WI38 (cell line): ENCODE measurements at regions not wholly inside any gene's neighbourhood (a gene's known extent, or its start where the extent isn't known, plus 50 kb on each side); places are given as distances from the start of the nearest gene placed in this dataset.

Source experiments
- H3K4me3 ChIP-seq: 2 replicates; pipeline ENCODE4 v1.5.1; 2011; ENCODE audit warnings: low read depth, mild to moderate bottlenecking, control low read depth, low read length
- CTCF ChIP-seq: IDR thresholded peaks from 2 replicates; pipeline ENCODE4 v1.5.1; 2012; ENCODE audit warnings: low read depth, mild to moderate bottlenecking, control low read depth, low read length

GRCh38 chr2:220980966-220981675 lies 591.0 kb downstream of the EPHA4 start:
- TF ChIP-seq CTCF = no peak
- no peak overlapping the region for H3K4me3 ChIP-seq

DNA sequence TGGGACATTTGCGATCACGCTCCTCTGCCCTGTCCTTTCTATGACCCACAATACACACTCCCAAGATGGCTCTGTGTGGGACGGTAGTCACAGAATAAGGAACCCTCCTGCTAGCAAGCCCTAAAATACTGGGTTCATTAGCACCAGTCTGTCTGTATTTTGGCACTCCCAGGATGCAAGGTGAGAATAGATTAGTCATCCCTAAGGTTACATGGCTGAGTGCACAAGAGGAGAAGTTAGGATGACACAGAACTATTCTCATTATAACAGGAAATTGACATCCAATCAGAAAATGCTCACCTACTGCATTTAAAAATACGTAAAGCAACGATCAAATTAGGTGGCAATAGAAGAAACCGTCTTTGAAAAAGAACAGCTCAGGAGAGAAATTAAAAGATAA lies 590.2 kb downstream of the EPHA4 start:
- TF ChIP-seq CTCF = no peak

DNA sequence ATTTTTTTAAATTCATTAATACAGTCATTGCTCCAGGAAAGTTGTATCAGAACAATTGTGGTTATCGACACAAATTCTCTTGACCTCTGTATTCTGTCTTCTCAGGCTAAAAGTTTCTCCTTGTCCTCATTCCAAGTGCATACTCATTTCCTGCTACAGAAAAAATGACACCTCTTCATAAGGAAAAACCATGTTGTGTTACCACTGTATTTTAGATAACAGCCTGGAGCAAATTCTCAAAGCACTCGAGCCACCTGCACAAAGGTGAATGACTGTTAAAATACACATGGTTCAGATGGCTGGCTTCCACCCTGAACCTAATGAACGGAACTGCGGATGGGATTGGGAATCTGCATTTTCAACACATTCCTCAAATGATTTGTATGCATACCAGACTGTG lies 586.5 kb downstream of the EPHA4 start:
- no peak for TF ChIP-seq CTCF
- no peak overlapping the region for H3K4me3 ChIP-seq

More for the DNA sequence above, 590.2 kb downstream of the EPHA4 start:
- no peak overlapping the region for H3K4me3 ChIP-seq

DNA sequence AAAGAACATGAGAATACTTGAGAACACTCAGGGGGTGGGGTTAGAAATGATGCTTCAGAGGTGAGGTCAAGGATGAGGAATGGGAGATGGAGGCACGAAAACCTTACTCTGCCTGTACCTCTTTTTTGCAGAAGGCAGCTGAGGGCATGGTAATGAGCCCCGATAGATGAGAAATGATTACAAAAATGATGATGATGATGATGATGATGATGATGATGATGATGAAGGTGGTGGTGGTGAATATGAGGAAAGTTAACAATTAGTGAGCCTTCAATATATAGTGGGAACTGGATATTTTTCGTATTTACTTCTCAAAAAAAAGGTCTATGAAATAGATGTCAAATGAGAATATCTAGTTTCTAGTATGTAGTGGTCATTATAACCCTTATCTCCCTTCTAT lies 584.3 kb downstream of the EPHA4 start:
- H3K4me3 ChIP-seq = no peak overlapping the region
- no peak for TF ChIP-seq CTCF

DNA sequence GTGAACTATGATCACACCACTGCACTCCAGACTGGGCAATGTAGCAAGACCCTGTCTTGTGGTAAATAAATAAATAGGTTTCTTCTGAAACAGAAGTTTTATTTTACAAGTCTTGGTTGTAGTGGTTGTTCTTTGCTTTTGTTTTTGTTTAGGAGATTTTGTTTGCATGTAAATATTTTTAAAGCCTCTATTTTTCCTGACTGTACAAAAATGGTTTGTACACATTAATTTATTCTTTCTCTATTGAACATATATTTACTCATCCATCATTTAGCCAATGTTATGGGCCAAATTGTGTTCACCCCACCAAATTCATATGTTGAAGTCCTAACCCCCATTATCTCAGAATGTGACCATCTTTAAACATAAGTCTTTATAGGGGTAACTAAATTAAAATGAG lies 580.1 kb downstream of the EPHA4 start:
- TF ChIP-seq CTCF = no peak
- H3K4me3 ChIP-seq = no peak overlapping the region

GRCh38 chr2:220994846-220995245 lies 577.3 kb downstream of the EPHA4 start:
- TF ChIP-seq CTCF = no peak

DNA sequence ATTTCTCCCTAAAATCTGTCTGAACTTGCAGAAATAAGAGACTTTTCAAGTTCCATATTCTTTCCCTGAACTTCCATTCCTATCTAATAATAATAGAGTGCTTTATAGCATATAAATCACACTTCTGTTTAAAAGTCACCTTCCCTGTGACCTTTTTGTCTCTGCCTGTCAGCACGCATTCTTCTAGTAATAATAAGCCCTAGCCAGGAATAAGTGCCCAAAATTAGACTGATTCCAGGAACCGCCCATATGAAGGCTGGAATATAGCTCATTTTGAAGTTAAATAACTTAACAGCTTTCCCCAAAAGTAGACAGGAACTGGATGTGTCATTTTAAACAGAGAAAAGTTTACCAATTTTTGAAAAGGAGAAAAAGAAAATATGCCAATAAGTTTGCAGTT lies 576.5 kb downstream of the EPHA4 start:
- no peak overlapping the region for H3K4me3 ChIP-seq
- no peak for TF ChIP-seq CTCF

More at GRCh38 chr2:220994846-220995245, 577.3 kb downstream of the EPHA4 start:
- no peak overlapping the region for H3K4me3 ChIP-seq
